Panc1 (cell line): ENCODE measurements at regions not wholly inside any gene's neighbourhood (a gene's known extent, or its start where the extent isn't known, plus 50 kb on each side); places are given as distances from the start of the nearest gene placed in this dataset.

Experiments
- ATAC-seq: fragments of 200-7000 bp; cut with Tn5 transposase; 2 replicates; pipeline ENCODE4 v1.9.1; 2020; ENCODE audit warnings: mild to moderate bottlenecking, moderate library complexity
- BruUV-seq: library from RNA; stranded (reverse); fragments of 400-500 nt; replicated peaks from 2 replicates; lab custom pipeline; 2021; lab: Mats Ljungman, UMichigan
- CTCF ChIA-PET: fragments of 300-600 bp; sonication (Branson Sonifier 250); formaldehyde crosslinking; loops from one replicate; lab custom pipeline; 2022; ENCODE audit warnings: antibody characterized with exemption; lab: Charles Lee
- POLR2A ChIA-PET: fragments of 300-600 bp; sonication (Branson Sonifier 250); formaldehyde crosslinking; loops from one replicate; lab custom pipeline; 2022; ENCODE audit warnings: antibody characterized with exemption; lab: Charles Lee
- DNase-seq: peaks from one replicate; pipeline ENCODE4 v3.0.0-alpha.2; 2010; ENCODE audit warnings: low read depth, low spot score
- H3K27ac ChIP-seq: 2 replicates; pipeline ENCODE4 v1.5.1; 2011; ENCODE audit warnings: mild to moderate bottlenecking, low read length, inconsistent platforms
- H3K27me3 ChIP-seq: fragments of 200-500 bp; sonication (Bioruptor generic); 2 replicates; pipeline ENCODE4 v1.6.0; 2014; ENCODE audit warnings: low read length, inconsistent platforms; ENCODE audit not compliant: control insufficient read depth, insufficient read depth
- H3K36me3 ChIP-seq: fragments of 200-500 bp; sonication (Bioruptor generic); 2 replicates; pipeline ENCODE4 v1.5.1; 2014; ENCODE audit warnings: inconsistent platforms, mild to moderate bottlenecking, low read length, moderate library complexity; ENCODE audit not compliant: control insufficient read depth, insufficient read depth
- H3K4me1 ChIP-seq: 2 replicates; pipeline ENCODE4 v1.5.1; 2011; ENCODE audit warnings: inconsistent platforms, mild to moderate bottlenecking, low read length, moderate library complexity; ENCODE audit not compliant: control insufficient read depth, insufficient read depth
- H3K4me3 ChIP-seq, 2 experiments: 2 replicates each; pipeline ENCODE4 v1.5.1; 2011 to 2012; ENCODE audit warnings: low read depth in 2 of 2, low read length in 2 of 2, mild to moderate bottlenecking in 2 of 2, inconsistent platforms in 1 of 2, moderate library complexity in 1 of 2
- H3K9me3 ChIP-seq: fragments of 200-500 bp; sonication (Bioruptor generic); 2 replicates; pipeline ENCODE4 v1.5.1; 2014; ENCODE audit warnings: low read depth, mild to moderate bottlenecking, inconsistent platforms, low read length, moderate library complexity; ENCODE audit not compliant: control insufficient read depth, insufficient read depth
- POLR2AphosphoS5 ChIP-seq: IDR thresholded peaks from 2 replicates; pipeline ENCODE4 v1.6.1; 2012; ENCODE audit warnings: mild to moderate bottlenecking, low read depth, low read length, moderate library complexity
- SIN3A ChIP-seq: IDR thresholded peaks from 2 replicates; pipeline ENCODE4 v1.6.1; 2012; ENCODE audit warnings: low read depth, mild to moderate bottlenecking, low read length, moderate library complexity, borderline replicate concordance; ENCODE audit not compliant: insufficient read depth
- TCF7L2 ChIP-seq: IDR thresholded peaks from 2 replicates; pipeline ENCODE4 v1.6.1; 2011; ENCODE audit warnings: mild to moderate bottlenecking, low read depth, low read length, inconsistent platforms
- in situ Hi-C: cut with HindIII; loops from 2 replicates; pipeline ENCODE4 v1.10.0; 2016; ENCODE audit warnings: low sequenced_read_pairs, low pct_unique_long_range_greater_than_20kb
- intact Hi-C: fragments of 100-400 bp; cut with micrococcal nuclease; formaldehyde crosslinking; loops from one replicate; pipeline ENCODE4 v1.10.0; 2022; ENCODE audit not compliant: unreplicated experiment
- TF ChIP-seq, protein P1 (sequence below): fragments of 450-650 bp; IDR thresholded peaks from 2 replicates; pipeline ENCODE4 v1.5.1; 2017; ENCODE audit warnings: mild to moderate bottlenecking
- TF ChIP-seq, protein P2 (sequence below), 2 experiments: IDR thresholded peaks; 2 replicates each; pipeline ENCODE4 v1.6.1; 2011 to 2012; ENCODE audit warnings: low read depth in 2 of 2, control low read depth in 1 of 2, low read length in 1 of 2, mild to moderate bottlenecking in 1 of 2, moderate library complexity in 1 of 2; ENCODE audit not compliant: insufficient read depth in 1 of 2

DNA sequence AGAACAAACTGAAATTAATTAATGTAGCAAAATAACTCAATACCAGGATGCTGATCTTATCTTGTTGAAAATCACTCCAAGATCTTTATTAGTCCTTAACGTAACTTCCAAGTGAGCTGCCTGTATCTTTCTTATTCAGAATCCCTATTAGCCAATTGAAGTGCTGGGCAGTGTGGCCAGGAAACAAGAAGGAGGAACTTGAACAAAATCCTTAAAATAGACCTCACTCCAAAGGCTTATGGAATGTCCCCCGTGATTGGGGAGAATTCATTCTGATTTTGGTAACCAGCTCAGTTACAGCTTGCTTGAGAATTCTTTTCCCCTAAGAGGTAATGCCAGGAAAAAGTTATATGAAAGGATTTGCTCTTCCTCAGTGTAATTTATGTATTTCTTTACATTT is 171.0 kb downstream of the DEPDC1B start:
- H3K4me3 ChIP-seq, result no peak overlapping the region
- H3K36me3 ChIP-seq, result no peaks in the 10 kb centered on the region
- peaks cover 3% of the 10 kb centered on the region; the same call in 1 of the 2 replicates for H3K27me3 ChIP-seq
- H3K27ac ChIP-seq, result no peak overlapping the region
- no TSS peak for BruUV-seq
- no peaks in the 10 kb centered on the region for H3K9me3 ChIP-seq
- no peaks in the 10 kb centered on the region for H3K4me1 ChIP-seq
- in situ Hi-C loops, result no loop called here
- no peak for TF ChIP-seq TCF7L2
- no peak for ATAC-seq
- ChIA-PET CTCF (no interaction called here), POLR2A (no interaction called here)
- no peak for DNase-seq
- intact Hi-C loops, result no loop called here

DNA sequence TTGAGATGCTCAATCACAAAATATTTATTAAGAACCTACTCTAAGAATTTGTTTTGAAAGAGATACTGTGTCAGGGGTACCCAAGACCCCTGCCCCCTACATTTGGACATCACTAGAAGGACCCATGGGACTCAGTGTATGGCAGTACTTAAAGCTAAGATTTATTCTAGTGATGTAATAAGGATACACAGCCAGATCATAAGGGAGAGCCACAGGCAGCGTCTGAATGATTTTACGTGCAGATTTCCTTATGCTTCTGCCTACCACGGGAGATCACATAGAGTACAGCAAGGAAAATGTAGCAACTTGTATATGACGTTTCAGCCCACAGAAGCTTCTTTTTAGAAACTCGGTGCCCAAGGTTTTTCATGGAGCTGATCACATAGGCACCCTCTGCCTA is 172.9 kb downstream of the DEPDC1B start:
- no peaks in the 10 kb centered on the region for H3K4me1 ChIP-seq
- H3K9me3 ChIP-seq, result no peaks in the 10 kb centered on the region
- BruUV-seq, result no TSS peak
- intact Hi-C loops (no loop called here), in situ Hi-C loops (no loop called here)
- no peak for DNase-seq
- ChIA-PET POLR2A (no interaction called here), CTCF (no interaction called here)
- no peak for TF ChIP-seq POLR2AphosphoS5
- TF ChIP-seq, protein P1, sequence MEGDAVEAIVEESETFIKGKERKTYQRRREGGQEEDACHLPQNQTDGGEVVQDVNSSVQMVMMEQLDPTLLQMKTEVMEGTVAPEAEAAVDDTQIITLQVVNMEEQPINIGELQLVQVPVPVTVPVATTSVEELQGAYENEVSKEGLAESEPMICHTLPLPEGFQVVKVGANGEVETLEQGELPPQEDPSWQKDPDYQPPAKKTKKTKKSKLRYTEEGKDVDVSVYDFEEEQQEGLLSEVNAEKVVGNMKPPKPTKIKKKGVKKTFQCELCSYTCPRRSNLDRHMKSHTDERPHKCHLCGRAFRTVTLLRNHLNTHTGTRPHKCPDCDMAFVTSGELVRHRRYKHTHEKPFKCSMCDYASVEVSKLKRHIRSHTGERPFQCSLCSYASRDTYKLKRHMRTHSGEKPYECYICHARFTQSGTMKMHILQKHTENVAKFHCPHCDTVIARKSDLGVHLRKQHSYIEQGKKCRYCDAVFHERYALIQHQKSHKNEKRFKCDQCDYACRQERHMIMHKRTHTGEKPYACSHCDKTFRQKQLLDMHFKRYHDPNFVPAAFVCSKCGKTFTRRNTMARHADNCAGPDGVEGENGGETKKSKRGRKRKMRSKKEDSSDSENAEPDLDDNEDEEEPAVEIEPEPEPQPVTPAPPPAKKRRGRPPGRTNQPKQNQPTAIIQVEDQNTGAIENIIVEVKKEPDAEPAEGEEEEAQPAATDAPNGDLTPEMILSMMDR, result no peak
- TF ChIP-seq TCF7L2, result no peak
- TF ChIP-seq, protein P2, sequence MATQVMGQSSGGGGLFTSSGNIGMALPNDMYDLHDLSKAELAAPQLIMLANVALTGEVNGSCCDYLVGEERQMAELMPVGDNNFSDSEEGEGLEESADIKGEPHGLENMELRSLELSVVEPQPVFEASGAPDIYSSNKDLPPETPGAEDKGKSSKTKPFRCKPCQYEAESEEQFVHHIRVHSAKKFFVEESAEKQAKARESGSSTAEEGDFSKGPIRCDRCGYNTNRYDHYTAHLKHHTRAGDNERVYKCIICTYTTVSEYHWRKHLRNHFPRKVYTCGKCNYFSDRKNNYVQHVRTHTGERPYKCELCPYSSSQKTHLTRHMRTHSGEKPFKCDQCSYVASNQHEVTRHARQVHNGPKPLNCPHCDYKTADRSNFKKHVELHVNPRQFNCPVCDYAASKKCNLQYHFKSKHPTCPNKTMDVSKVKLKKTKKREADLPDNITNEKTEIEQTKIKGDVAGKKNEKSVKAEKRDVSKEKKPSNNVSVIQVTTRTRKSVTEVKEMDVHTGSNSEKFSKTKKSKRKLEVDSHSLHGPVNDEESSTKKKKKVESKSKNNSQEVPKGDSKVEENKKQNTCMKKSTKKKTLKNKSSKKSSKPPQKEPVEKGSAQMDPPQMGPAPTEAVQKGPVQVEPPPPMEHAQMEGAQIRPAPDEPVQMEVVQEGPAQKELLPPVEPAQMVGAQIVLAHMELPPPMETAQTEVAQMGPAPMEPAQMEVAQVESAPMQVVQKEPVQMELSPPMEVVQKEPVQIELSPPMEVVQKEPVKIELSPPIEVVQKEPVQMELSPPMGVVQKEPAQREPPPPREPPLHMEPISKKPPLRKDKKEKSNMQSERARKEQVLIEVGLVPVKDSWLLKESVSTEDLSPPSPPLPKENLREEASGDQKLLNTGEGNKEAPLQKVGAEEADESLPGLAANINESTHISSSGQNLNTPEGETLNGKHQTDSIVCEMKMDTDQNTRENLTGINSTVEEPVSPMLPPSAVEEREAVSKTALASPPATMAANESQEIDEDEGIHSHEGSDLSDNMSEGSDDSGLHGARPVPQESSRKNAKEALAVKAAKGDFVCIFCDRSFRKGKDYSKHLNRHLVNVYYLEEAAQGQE (IDR thresholded peaks at IDR 0.05; ENCODE audit: insufficient read depth in 1 of 2, low read depth in 2 of 2, low read length in 1 of 2), result no peak
- no peak for TF ChIP-seq SIN3A
- no peak overlapping the region for H3K4me3 ChIP-seq
- no peaks in the 10 kb centered on the region for H3K36me3 ChIP-seq
- no peak overlapping the region for H3K27ac ChIP-seq
- no peak for ATAC-seq
- H3K27me3 ChIP-seq, result peaks cover under 1% of the 10 kb centered on the region; the same call in 1 of the 2 replicates

DNA sequence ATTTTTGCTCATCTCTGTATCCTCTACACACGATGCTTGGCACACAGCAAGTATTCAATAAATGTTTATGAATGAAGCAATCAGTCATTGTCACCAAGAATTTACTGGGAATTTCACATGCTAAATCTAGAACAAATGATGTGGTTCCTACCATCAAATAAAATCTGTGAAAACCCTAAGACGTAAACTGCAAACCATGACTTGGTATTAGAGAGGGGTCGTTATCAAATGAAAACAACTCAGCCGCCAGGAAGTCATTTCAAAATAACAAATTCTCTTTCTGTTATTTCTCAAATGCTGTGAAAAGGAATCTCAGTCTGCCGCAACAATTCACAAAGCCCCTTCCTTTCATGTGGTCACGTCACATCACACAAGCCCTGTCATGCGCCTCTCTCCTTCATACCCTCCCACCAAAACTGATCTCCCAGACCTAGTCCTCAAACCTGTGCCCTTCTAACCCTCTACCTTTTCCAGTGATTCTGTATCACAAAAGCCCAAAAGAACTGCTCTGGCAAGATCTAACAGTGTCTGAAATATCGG is 173.6 kb downstream of the DEPDC1B start:
- DNase-seq (no peak), ATAC-seq (no peak)
- H3K27me3 ChIP-seq, result no peaks in the 10 kb centered on the region
- no peaks in the 10 kb centered on the region for H3K9me3 ChIP-seq
- H3K27ac ChIP-seq, result no peak overlapping the region
- no peaks in the 10 kb centered on the region for H3K4me1 ChIP-seq
- ChIA-PET POLR2A (no interaction called here), CTCF (no interaction called here)
- in situ Hi-C loops (no loop called here), intact Hi-C loops (no loop called here)
- no TSS peak for BruUV-seq
- no peak overlapping the region for H3K4me3 ChIP-seq
- H3K36me3 ChIP-seq, result no peaks in the 10 kb centered on the region
- TF ChIP-seq TCF7L2, result no peak
- TF ChIP-seq SIN3A, result no peak
- TF ChIP-seq, protein P2 (IDR thresholded peaks at IDR 0.05; ENCODE audit: insufficient read depth in 1 of 2, low read depth in 2 of 2, low read length in 1 of 2), result no peak
- TF ChIP-seq, protein P1, result no peak
- TF ChIP-seq POLR2AphosphoS5, result no peak
